ENCODE measurements at regions not wholly inside any gene's neighbourhood (a gene's known extent, or its start where the extent isn't known, plus 50 kb on each side); places are given as distances from the start of the nearest gene placed in this dataset.

- no peak for DNase-seq
These were observed 52.9 kb upstream of the CITED4 start for GRCh38 chr1:40914927-40915569.

- no peak for DNase-seq
These were observed 53.4 kb upstream of the CITED4 start for GRCh38 chr1:40915581-40915980.

- DNase-seq, result no peak
These were observed 56.0 kb upstream of the CITED4 start for GRCh38 chr1:40917995-40918711.

- DNase-seq, result peak; percentile 63 to 64
These were observed 57.4 kb upstream of the CITED4 start for GRCh38 chr1:40919475-40920011.

DNA sequence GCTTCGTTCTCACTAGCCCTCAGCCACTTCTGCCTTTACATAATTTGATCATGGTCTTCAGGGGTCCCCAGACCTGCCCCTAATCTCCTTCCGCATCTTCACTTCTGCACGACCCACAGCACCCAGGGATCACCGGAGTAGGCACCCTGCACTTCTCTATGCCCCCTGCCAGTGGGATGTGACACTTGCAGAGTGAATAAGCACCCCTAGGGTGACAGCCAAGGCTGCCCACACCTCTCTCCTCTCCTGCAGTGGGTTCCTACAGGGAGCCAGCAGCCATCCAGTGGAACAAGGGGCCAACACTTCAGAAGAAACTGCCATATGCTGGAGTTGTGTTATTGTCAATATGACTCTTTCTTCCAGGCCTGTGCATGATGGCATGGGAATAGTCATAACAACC lies 58.0 kb upstream of the CTPS1 start:
- no peak for DNase-seq

GRCh38 chr1:40921981-40922677 lies 57.4 kb upstream of the CTPS1 start:
- DNase-seq, result no peak

DNA sequence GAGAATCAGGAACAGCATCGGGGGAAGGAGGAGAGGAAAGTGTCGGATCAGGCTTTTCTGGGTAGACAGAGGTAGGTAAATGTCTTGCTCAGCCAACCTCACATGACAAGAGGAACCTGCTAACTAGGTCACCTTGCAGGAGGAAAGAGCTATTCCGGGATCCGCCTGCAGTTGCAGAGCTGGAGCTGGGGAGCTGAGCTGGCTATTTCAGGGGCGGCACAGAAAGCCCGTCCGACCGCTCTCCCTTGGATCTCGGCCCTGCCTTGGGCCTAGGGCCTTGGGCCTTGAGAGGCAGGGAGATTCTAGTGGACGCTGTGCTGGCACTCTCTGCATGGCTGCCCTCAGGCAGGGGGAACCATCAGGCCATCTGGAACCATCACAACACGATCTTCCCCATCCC lies 56.5 kb upstream of the CTPS1 start:
- no peak for DNase-seq

DNA sequence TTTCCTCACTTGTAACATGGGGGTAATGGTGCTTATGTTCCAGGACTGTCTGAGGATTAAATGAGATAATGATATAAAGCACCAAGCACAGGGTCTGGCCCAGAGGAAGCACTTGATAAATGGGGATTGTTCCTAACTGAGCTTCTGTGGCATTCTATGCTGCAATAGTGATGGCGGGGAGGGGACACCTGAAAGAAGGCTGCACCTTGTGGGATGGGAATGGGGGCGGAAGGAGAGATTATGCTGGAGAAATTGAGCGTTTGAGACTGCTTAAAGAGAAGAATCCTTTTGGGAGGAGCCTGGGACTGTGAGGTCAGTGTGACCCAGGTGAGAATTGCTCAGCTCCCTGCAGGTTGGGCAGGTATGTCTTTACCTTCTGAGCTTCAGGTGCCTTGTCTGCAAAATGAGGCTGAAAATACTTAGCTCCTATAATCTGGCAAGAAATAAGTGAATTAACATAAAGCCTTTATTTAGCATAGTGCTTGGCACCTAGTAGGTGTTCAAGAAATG lies 55.9 kb upstream of the CTPS1 start:
- DNase-seq, result no peak

GRCh38 chr1:40924767-40925166 lies 54.7 kb upstream of the CTPS1 start:
- DNase-seq, result no peak

DNA sequence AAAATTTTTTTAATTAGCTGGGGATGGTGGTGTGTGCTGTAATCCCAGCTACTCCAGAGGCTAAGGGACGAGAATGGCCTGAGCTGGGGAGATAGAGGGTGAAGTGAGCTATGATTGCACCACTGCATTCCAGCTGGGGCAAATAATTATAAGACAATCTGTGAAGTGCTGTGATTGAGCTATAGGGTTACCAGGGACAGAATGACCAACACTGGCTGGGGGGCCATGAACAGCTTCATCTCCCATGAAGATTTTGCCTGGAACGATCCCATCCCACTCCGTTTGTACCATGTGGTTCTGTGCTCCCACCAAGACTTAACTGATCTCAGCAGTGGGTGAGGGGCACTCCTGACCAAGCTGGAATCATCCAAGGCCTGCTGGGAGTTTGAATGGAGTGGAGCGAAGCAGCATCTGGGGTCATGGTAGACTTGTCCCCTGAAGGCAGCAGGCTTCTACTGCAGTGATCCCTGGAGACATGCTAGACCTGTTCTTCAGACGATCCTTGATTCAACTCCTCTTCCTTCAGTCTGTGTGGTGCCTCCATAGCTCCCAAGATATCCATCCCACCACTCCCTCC lies 53.6 kb upstream of the CTPS1 start:
- no peak for DNase-seq

GRCh38 chr1:40926441-40926840 lies 53.1 kb upstream of the CTPS1 start:
- no peak for DNase-seq

DNA sequence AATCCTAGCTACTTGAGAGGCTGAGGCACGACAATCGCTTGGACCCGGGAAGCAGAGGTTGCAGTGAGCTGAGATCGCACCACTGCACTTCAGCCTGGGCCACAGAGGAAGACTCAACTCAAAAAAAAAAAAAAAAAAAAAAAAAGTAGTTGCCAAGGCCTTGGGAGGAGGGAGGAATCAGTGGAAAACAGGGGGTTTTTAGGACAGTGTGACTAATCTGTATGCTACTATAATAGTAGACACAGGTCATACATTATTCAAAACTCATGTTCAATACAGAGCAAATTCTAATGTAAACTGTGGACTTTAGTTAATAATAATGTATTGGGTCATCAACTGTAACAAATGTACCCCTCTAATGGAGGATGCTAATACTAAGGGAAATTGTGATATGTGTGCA lies 51.7 kb upstream of the CTPS1 start:
- DNase-seq, result no peak

- no peak for DNase-seq
These were observed 50.8 kb upstream of the CTPS1 start for GRCh38 chr1:40928699-40929098.

GRCh38 chr1:40929155-40929554 lies 50.3 kb upstream of the CTPS1 start:
- DNase-seq, result no peak

Measured in NCI-H2081 (cell line).